DMS153 (cell line): ENCODE measurements at regions not wholly inside any gene's neighbourhood (a gene's known extent, or its start where the extent isn't known, plus 50 kb on each side); places are given as distances from the start of the nearest gene placed in this dataset.

Experiments used
- DNase-seq: peaks from one replicate; lab custom pipeline; 2025; lab: John Stamatoyannopoulos, UW

GRCh38 chr2:198498516-198498915 is 694.1 kb downstream of the PLCL1 start:
- no peak for DNase-seq

GRCh38 chr2:198498048-198498447 is 693.7 kb downstream of the PLCL1 start:
- DNase-seq = no peak

- no peak for DNase-seq
These were observed 690.5 kb downstream of the PLCL1 start for GRCh38 chr2:198494931-198495330.

- no peak for DNase-seq
These were observed 686.4 kb downstream of the PLCL1 start for GRCh38 chr2:198490748-198491147.

GRCh38 chr2:198488964-198489363 is 684.6 kb downstream of the PLCL1 start:
- no peak for DNase-seq

- DNase-seq = no peak
These were observed 678.7 kb downstream of the PLCL1 start for GRCh38 chr2:198483051-198483450.

- DNase-seq = no peak
These were observed 674.7 kb downstream of the PLCL1 start for GRCh38 chr2:198479065-198479464.

- DNase-seq = no peak
These were observed 674.0 kb downstream of the PLCL1 start for GRCh38 chr2:198478361-198478760.

GRCh38 chr2:198476007-198476406 is 671.6 kb downstream of the PLCL1 start:
- DNase-seq = no peak

GRCh38 chr2:198471291-198471690 is 666.9 kb downstream of the PLCL1 start:
- DNase-seq = no peak

- DNase-seq = no peak
These were observed 663.7 kb downstream of the PLCL1 start for GRCh38 chr2:198468136-198468535.

- peak; percentile 31 for DNase-seq
These were observed 661.6 kb downstream of the PLCL1 start for GRCh38 chr2:198465970-198466369.

GRCh38 chr2:198456418-198456817 is 652.0 kb downstream of the PLCL1 start:
- no peak for DNase-seq

GRCh38 chr2:198453866-198454265 is 649.5 kb downstream of the PLCL1 start:
- DNase-seq = no peak

GRCh38 chr2:198452327-198452726 is 647.9 kb downstream of the PLCL1 start:
- DNase-seq = no peak

GRCh38 chr2:198448789-198449188 is 644.4 kb downstream of the PLCL1 start:
- DNase-seq = no peak

- DNase-seq = no peak
These were observed 640.5 kb downstream of the PLCL1 start for GRCh38 chr2:198444800-198445287.

- no peak for DNase-seq
These were observed 637.5 kb downstream of the PLCL1 start for GRCh38 chr2:198441901-198442300.

GRCh38 chr2:198441246-198441645 is 636.9 kb downstream of the PLCL1 start:
- no peak for DNase-seq

GRCh38 chr2:198440833-198441232 is 636.4 kb downstream of the PLCL1 start:
- DNase-seq = no peak

GRCh38 chr2:198438331-198438730 is 633.9 kb downstream of the PLCL1 start:
- no peak for DNase-seq

- no peak for DNase-seq
These were observed 619.7 kb downstream of the PLCL1 start for GRCh38 chr2:198424112-198424511.

GRCh38 chr2:198417836-198418235 is 613.4 kb downstream of the PLCL1 start:
- no peak for DNase-seq

GRCh38 chr2:198414976-198415375 is 610.6 kb downstream of the PLCL1 start:
- no peak for DNase-seq

- no peak for DNase-seq
These were observed 607.5 kb downstream of the PLCL1 start for GRCh38 chr2:198411936-198412335.
